GM18873 (cell line): ENCODE measurements at regions not wholly inside any gene's neighbourhood (a gene's known extent, or its start where the extent isn't known, plus 50 kb on each side); places are given as distances from the start of the nearest gene placed in this dataset.

ENCODE experiments used
- ATAC-seq: cut with Tn5 transposase; IDR thresholded peaks from one replicate; pipeline ENCODE4 v1.9.1; 2021; ENCODE audit warnings: mild to moderate bottlenecking, moderate library complexity, moderate number of reproducible peaks; ENCODE audit not compliant: unreplicated experiment, low FRiP score

- no peak for ATAC-seq
Observed at GRCh38 chr17:55585629-55586028, 74.4 kb upstream of the SMIM36 start.

- ATAC-seq, result no peak
Observed at GRCh38 chr17:55584861-55585260, 73.6 kb upstream of the SMIM36 start.

DNA sequence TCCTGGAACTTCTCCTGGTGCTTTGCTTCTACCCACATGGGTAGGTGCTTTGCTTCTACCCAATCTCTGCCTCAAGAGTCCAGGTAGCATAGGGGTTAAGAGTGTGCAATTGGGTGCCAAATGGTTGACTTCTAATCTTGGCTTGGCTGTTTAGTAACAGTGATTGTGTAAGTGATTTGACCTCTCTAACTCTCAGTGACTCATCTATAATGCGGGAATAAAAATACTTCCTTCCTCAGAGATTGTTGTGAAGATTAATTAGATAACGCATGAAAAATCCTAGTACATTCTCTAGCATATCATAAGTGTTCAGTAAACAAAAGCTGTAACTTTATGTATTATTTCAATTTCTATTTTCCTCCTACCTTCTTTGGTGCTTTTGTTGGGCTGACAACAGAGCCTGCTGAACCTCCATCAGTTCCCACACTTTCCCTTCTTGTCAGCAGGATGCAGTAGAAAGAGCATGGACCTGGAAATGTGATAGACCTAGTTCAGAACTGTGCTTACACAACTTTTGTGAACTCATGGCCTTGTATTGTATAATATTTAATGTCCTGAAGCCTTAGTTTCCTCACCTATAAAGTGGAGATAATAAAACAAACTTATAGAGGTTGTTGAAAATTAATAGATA, 72.9 kb upstream of the SMIM36 start:
- ATAC-seq, result no peak

- no peak for ATAC-seq
Observed at GRCh38 chr17:55582897-55583296, 71.6 kb upstream of the SMIM36 start.

DNA sequence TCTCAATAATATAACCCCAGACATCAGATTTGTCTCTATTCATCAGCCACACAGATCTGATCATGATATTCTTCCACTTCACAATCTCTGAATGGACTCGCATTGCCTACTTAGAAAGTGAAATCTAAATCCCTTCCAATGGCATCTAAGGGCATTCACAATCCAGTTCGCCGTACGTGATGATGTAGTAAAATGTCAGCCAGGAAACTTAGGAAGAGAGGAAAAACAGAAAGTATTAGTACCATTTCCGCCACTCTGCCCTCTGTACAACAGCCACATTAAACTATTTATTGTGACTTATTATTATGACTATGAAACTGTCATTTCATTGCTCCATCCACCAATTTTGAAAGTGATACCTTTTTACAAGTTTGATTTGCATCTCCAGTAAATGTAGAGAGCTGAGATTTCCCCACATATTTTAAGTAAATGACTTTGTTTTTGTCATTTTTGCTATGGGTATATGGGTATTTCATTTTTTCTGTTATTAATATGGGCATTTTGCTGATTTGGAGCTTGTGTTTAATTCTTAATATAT, 69.4 kb upstream of the SMIM36 start:
- ATAC-seq, result peak; percentile 55

DNA sequence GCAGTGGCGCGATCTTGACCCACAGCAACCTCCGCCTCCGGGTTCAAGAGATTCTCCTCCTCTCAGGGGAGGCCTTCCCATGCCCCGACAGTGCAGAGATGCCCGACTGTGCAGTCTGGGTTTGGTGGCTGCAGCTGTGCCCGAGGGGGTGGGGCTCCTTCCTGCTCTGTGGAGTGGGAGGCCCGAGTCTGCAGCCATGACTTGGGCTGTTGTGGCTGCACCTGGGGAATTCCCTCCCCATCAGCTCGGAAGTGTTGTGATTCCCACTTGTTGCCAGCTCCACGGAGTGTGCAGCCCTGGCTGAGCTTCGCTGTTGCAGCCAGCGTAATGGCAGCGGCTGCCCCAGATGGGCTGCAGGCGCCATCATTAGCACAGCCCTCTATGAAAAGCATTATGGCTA, 66.4 kb upstream of the SMIM36 start:
- ATAC-seq, result peak; percentile 34

- ATAC-seq, result peak; percentile 57
Observed at GRCh38 chr17:55576996-55577586, 65.8 kb upstream of the SMIM36 start.

DNA sequence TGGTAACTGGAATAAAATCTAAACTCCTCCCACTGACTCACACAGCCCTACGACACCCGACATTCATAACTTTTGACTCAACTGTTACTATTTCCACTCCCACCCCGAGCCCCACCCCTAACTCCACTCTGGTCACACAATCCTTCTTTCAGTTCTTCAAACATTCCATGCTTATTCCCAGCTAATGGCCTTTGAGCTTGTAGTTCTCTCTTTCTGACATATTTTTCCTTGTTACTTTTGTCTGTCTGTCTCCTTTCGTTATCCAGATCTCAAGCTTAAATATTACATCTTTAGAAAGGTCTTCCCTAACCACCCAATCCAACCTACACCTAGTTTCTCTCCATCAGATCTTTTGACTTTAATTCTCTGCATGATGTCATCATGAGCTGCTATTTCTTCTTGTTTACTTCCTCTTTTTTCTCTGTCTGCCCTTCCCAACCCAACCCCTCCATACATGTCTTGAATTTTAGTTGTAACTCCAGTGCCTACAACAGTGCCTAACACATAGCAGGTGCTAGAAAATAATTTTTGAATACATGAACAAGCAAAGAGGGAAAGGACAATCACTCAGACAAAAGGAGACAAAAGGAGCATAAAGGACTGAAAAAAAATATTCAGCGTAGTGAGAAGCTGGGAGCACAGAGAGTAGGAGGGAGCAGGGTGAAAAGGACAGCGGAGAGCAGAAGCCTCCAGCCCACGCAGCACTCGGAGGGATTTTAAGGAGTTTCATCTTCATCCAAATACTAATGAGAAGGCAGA, 65.2 kb upstream of the SMIM36 start:
- no peak for ATAC-seq

GRCh38 chr17:55575058-55575636, 63.9 kb upstream of the SMIM36 start:
- ATAC-seq, result no peak

- no peak for ATAC-seq
Observed at GRCh38 chr17:55572599-55572998, 61.3 kb upstream of the SMIM36 start.

DNA sequence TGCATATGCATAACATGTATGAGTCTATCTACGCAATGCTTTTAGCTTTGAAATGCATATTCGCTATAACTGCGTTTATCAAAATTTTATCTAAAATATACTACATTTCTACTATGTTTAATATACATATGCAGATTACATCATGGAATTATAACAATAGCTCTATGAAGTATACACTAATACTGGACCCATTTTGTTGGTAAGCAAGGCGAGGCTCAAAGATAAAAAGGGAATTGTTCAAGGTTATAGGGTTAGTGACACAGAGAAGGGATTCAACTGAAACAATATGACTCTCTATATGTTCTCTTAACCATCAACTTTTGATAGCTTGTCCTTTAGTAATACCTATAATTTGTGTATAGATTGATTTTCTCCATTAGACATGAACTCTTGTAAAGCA, 60.9 kb upstream of the SMIM36 start:
- no peak for ATAC-seq

DNA sequence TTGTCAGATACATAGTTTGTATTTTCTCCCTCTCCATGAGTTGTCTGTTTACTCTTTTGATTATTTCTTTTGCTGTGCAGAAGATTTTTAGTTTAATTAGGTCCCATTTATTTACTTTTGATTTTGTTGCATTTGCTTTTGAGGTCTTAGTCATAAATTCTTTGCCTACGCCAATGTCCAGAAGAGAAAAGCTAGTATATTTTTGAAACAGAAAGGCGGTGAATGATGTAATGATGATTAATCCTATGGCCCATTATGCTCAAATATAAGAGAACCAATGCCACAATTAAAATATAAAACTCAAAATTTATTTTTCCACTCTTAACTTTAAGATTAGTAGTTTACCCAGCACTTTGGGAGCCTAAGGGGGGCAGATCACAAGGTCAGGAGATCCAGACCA, 59.8 kb upstream of the SMIM36 start:
- no peak for ATAC-seq

DNA sequence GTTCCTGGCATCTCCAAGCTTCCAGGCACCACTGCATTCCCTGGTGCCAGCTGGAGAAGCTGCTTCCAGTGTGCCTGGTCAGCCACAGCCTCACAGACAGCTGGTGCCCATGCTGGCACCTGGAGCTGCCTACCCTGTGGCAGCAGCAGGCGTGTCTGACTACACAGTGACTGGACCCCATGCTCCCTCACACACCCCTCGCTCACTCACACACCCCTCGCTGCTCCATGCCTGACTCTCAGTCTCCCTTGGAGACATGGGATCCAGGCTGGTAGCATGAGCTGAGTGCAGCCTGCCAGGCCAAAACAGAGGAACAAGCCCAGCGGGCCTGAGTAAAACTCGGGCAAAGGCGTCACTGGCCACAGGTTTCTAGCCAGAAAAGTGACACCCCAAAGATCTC, 59.1 kb upstream of the SMIM36 start:
- no peak for ATAC-seq

DNA sequence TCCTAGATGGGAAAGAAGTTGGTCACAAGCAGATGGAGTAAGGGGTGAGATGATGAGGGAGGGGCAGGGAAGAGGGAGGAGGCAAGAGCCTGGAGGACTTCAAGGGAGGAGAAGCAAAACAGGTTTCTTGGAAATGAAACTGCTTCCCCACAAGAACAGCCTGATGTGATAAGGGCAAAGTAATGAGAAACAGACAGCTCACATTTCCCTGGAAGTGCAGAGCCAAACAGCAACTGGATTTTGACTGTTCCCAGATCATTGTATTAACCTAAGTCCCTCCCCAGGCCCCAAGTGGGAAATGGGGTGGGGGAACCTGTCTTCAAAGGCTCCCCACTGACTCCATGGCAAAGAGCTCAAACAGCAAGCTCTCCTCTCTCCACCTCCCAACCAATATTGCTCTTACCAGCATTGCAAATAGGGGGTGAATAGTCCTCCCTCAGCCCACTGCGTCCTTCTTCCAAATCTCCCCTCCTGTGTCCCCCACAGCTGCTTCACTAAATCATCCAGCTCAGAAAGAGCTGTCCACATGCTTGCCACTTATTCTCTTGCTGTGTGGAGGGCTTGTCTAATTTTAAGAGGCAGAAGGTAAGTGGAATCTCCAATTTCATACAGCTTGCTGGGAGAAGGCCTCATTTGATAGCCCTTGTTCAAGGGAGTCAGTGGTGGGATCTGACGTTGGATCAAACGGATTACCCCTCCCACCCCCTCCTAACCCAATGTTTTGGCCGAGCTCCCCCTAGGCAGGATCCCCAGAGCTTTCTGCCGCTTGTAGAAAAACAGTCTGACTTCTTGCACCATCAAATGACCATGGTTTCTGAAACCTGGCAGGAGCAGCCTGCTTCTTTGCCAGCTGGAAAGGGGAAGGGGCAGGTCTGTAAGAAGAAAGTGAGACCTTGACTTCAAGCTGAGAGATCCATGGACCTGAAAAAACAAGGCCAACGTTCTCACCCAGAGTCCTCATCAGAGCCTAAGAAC, 56.3 kb upstream of the SMIM36 start:
- no peak for ATAC-seq

DNA sequence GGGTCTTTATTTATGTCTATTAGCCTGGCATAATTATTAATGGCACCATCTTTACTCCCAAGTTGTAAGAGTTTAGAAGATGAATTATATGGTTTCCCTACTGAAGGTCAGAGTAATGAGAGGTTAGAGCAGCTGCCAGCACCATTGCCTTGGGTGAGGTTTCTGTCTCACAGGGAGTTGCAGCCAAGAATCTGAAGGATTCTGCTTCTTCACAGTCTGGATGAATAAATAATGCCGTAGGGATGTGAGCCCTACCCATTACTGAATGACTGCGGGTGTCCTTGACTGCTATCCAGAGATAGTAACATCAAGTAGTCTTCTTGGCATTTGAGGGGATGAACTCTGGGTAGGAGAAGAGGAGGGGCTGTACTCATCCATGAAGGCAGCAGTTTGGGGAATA, 52.8 kb upstream of the SMIM36 start:
- ATAC-seq, result no peak

DNA sequence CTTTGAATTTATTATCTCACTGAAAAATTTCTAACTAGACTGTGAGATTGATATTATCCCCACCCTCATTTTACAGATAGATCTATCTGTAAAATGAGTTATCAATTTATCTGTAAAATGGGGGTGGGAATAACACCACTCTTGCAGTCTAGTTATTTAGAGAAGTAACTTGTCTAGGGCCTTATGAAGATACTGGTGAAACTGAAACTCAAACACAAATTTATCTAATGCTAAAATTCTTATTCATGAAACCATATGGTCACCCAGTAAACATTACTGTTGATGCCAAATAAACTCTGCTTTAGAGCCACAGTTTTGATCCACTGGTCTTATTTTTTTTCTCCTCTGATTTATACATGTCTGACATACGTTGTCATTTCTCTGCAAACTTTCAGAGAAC, 52.1 kb upstream of the SMIM36 start:
- ATAC-seq, result no peak

DNA sequence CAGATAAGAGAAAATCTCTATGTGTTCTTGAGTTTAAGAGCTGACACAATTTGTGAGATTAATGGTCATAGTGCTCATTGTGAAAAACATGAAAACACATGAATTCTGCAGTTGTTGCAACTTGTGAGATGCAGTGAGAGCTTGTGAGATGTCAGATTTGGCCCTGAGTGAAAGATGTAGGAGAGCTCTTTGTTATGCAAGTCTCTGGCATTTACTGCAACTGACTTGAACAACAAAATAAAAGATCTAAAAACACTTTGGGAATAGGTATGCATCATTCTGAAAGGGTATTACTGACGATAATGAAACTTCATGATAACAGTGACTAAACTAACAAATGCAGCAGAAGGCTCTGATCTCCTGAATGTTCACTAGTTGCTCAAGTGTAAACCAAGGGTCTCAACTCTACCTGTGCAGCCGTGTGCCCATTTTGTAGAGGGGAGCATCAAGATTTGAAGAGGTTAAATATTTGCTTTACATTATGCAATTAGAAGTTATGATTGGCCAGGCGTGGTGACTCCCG, 50.8 kb upstream of the SMIM36 start:
- ATAC-seq, result no peak

- ATAC-seq, result no peak
Observed at GRCh38 chr17:55561316-55561972, 50.2 kb upstream of the SMIM36 start.
